Retinal pigment epithelial cell (primary cell): ENCODE measurements at regions not wholly inside any gene's neighbourhood (a gene's known extent, or its start where the extent isn't known, plus 50 kb on each side); places are given as distances from the start of the nearest gene placed in this dataset.

Experiments
- DNase-seq: peaks from one replicate; pipeline ENCODE4 v3.0.0-alpha.2; 2010; ENCODE audit warnings: low read depth
- H3K4me3 ChIP-seq: 2 replicates; pipeline ENCODE4 v1.5.1; 2011; ENCODE audit warnings: mild to moderate bottlenecking, low read length, control low read depth, moderate library complexity
- TF ChIP-seq, protein P1 (sequence below): conservative IDR thresholded peaks from 2 replicates; pipeline ENCODE4 v1.5.1; 2011; ENCODE audit warnings: low read depth, low read length, control low read depth, inconsistent platforms

DNA sequence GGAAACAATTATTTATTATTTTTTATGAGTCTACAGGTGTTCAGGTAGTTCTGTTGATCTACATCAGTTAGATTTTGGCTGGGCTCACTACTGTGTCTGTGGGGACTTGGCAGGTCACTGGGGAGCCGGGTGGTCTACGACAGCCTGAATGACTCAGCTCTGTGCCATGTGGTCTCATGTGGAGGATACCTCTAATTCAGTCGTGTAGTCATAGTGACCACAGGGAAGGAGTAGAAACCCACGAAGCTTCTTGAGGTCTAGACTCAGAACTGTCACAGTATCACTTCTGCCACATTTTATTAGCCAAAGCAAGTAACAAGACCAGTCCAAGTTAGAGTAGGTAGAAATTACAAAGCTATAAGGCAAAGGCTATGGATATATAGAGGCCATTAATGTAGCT, 64.7 kb upstream of the GRAMD2B start:
- DNase-seq = no peak
- TF ChIP-seq, protein P1, sequence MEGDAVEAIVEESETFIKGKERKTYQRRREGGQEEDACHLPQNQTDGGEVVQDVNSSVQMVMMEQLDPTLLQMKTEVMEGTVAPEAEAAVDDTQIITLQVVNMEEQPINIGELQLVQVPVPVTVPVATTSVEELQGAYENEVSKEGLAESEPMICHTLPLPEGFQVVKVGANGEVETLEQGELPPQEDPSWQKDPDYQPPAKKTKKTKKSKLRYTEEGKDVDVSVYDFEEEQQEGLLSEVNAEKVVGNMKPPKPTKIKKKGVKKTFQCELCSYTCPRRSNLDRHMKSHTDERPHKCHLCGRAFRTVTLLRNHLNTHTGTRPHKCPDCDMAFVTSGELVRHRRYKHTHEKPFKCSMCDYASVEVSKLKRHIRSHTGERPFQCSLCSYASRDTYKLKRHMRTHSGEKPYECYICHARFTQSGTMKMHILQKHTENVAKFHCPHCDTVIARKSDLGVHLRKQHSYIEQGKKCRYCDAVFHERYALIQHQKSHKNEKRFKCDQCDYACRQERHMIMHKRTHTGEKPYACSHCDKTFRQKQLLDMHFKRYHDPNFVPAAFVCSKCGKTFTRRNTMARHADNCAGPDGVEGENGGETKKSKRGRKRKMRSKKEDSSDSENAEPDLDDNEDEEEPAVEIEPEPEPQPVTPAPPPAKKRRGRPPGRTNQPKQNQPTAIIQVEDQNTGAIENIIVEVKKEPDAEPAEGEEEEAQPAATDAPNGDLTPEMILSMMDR = no peak

DNA sequence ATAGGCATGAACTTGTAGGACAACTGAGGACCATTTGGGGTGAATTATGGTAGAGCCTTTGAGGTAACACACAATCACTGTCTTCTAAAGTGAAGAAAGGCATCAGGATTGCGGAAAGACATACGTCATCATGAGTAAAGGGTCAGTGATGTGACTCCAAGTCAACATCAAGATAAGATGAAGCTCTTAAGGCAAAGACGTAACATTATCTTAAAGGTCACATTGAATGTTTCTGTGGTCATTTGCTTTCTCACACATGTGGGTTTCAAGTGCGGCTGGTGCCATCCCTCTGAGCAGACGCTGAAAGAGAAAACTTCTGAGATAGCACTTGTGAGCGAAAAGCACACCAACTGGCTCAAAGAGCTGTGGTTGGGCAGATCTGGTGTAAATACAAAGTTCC, 63.3 kb upstream of the GRAMD2B start:
- no peak for DNase-seq
- H3K4me3 ChIP-seq = no peak overlapping the region

More for the DNA sequence above, 64.7 kb upstream of the GRAMD2B start:
- no peak overlapping the region for H3K4me3 ChIP-seq

DNA sequence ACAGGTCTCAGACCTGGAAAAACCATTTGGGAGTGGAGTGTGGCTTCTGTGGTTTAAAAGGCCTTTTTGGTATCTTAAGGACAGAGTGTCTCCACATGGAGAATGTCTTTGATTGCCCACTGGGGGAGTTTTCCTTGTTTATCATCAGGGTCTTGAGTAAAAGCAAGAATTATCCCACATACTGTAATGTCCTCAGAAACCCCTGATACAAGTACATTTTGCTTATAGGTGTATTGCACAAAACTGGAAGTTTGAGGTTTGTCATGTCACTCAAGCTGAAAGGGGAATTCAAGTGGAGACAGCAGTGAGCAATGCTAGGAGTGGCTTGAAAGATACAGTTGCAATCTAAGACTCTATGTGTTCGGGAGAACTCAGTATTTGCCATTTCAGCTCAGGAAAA, 62.7 kb upstream of the GRAMD2B start:
- no peak for DNase-seq
- no peak overlapping the region for H3K4me3 ChIP-seq
- TF ChIP-seq, protein P1 = no peak

More for the DNA sequence above, 63.3 kb upstream of the GRAMD2B start:
- TF ChIP-seq, protein P1 = no peak

DNA sequence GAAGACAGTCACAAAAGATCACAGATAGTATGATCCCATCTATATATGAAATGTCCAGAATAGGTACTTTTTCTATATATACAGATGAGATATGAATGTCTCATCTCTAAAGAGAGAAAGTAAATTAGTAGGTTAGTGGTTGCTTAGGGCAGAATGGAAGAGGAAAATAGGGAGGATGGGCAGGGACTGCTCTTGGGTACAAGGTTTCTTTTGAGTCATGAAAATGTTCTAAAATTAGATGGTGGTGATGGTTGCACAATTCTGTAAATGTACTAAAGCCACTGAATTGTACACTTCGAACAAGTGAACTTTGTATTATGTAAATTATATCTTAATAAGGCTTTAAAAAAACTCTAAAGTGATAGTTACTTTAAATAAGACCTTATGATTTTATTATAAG, 59.6 kb upstream of the GRAMD2B start:
- H3K4me3 ChIP-seq = no peak overlapping the region
- TF ChIP-seq, protein P1 = no peak
- DNase-seq = no peak

DNA sequence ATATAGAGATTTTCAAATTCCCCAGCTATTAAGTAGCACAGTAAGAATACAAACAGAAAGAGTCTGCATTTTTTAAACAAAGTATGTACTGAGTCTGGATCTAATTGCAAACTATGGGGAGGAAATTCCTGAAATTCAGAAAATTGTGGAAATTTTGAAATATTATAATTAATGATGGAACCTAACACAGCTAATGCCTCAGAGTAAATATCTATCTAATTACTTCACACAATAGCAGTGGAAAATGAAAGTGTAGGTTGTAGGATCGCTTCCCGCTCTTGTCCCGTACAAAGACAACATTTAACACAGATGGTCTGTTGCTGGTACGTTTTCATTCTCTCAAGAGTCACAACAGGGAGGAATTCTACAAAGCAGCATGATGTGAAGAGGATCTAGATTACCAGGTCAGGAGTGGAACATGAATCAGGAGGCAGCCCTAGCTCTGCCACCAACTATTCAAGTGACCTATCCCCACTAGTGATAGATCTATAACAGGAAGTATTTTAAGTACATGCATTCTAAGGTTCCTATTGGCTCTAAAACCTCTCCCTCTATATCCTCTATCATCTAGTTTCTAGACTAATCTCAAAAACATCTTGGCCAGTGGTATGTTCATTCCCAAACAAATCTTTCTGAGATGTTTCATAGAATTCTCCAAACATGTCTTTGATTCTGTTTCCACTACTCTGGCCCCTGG, 58.9 kb upstream of the GRAMD2B start:
- TF ChIP-seq, protein P1 = no peak
- no peak for DNase-seq
- no peak overlapping the region for H3K4me3 ChIP-seq

DNA sequence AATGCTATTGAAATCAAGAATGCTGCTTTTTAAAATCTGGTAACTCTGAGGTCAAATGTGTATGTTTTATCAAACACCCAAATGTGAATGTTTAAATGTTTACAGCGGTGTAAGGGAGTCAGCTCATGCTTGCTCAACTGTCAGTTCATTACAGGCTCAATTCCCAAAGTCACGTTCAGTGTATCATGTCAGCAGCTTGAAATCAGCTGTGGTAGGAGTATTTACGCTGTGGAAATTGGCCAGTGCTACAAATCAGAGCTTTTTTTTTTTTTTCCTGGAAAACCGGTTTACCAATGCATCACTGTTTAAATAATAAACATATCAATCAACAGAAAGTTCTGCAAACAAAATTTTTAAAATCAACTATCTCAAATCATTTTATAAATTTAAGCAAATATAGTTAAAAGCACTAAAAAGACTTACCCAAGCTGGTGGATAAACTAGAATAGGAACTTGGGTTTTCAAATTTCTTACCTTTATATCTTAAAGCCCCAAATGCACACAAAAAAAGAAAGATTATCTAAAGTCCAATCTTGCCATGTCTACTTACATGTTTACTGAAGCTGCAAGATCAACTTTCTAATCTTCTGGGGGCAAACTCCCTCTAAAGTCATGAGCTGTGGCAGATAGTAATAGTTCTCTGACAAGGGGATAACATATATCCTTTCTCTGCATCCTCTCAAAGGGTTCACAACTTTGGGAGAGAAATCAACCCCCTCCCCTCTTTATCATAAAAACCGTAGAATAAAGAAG, 57.6 kb upstream of the GRAMD2B start:
- no peak overlapping the region for H3K4me3 ChIP-seq
- no peak for DNase-seq
- TF ChIP-seq, protein P1 = no peak

DNA sequence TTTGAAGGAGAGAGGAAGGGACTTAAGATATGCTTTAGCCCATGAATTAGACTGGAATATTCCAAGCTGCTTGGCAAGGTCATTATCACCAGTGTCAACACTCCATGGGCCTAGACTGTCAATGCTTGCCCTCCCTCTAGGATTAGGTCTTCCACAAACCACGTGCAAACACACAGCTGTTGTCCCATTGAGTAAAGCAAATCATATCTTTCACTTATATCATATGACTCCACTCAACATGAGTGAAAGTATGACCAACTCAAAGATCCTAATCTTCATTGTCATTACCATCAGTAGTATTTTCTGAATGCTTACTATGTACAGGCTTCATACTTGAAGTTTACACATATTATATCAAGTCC, 57.0 kb upstream of the GRAMD2B start:
- H3K4me3 ChIP-seq = no peak overlapping the region
- TF ChIP-seq, protein P1 = no peak
- no peak for DNase-seq
